Bronchial epithelial cell (primary cell): ENCODE measurements at regions not wholly inside any gene's neighbourhood (a gene's known extent, or its start where the extent isn't known, plus 50 kb on each side); places are given as distances from the start of the nearest gene placed in this dataset.

Experiments
- DNase-seq: peaks from one replicate; pipeline ENCODE4 v3.0.0-alpha.2; 2010; ENCODE audit warnings: low read depth
- FAIRE-seq: peaks from 2 replicates; lab custom pipeline; 2011; peaks lifted over from hg19 to GRCh38; lab: Jason Lieb, UNC
- H3K27me3 ChIP-seq: 2 replicates; pipeline ENCODE4 v1.5.1; 2011; ENCODE audit warnings: low read length; ENCODE audit not compliant: control insufficient read depth, insufficient read depth
- H3K36me3 ChIP-seq: 2 replicates; pipeline ENCODE4 v1.5.1; 2011; ENCODE audit warnings: low read length; ENCODE audit not compliant: control insufficient read depth, insufficient read depth
- H3K4me3 ChIP-seq: 2 replicates; pipeline ENCODE4 v1.5.1; 2011; ENCODE audit warnings: mild to moderate bottlenecking, low read depth, low read length, control low read depth
- CTCF ChIP-seq: IDR thresholded peaks from 2 replicates; pipeline ENCODE4 v1.5.1; 2011; ENCODE audit warnings: mild to moderate bottlenecking, moderate library complexity, low read length, control low read depth, inconsistent platforms; ENCODE audit not compliant: insufficient read depth, severe bottlenecking

- Histone ChIP-seq H3K27me3 (no peaks in the 10 kb centered on the region), H3K4me3 (no peak overlapping the region), H3K36me3 (no peaks in the 10 kb centered on the region)
- no peak for FAIRE-seq
- no peak for TF ChIP-seq CTCF
- DNase-seq: no peak
Observed at GRCh38 chr5:33309536-33310345, 131.0 kb upstream of the TARS1 start.

- Histone ChIP-seq H3K36me3 (no peaks in the 10 kb centered on the region), H3K27me3 (no peaks in the 10 kb centered on the region), H3K4me3 (no peak overlapping the region)
- DNase-seq (peak; percentile 96), FAIRE-seq (no peak)
- no peak for TF ChIP-seq CTCF
Observed at GRCh38 chr5:33310451-33310850, 130.3 kb upstream of the TARS1 start.

GRCh38 chr5:33311893-33312292 is 128.9 kb upstream of the TARS1 start:
- DNase-seq (peak; percentile 99), FAIRE-seq (no peak)
- no peak for TF ChIP-seq CTCF
- Histone ChIP-seq H3K36me3 (no peaks in the 10 kb centered on the region), H3K4me3 (no peak overlapping the region), H3K27me3 (no peaks in the 10 kb centered on the region)

- DNase-seq: peak; percentile 100
- Histone ChIP-seq H3K4me3 (no peak overlapping the region), H3K27me3 (no peaks in the 10 kb centered on the region), H3K36me3 (no peaks in the 10 kb centered on the region)
- peak; percentile 98 for FAIRE-seq
- TF ChIP-seq CTCF: no peak
Observed at GRCh38 chr5:33312571-33313549, 127.9 kb upstream of the TARS1 start.

- FAIRE-seq: no peak
- no peak for DNase-seq
- H3K27me3 ChIP-seq: no peaks in the 10 kb centered on the region
- H3K36me3 ChIP-seq: no peaks in the 10 kb centered on the region
- no peak overlapping the region for H3K4me3 ChIP-seq
- TF ChIP-seq CTCF: no peak
Observed at GRCh38 chr5:33315189-33315588, 125.6 kb upstream of the TARS1 start.
